GM12878 (cell line): ENCODE measurements at regions not wholly inside any gene's neighbourhood (a gene's known extent, or its start where the extent isn't known, plus 50 kb on each side); places are given as distances from the start of the nearest gene placed in this dataset.

Source experiments
- ATAC-seq: fragments of 200-7000 bp; cut with Tn5 transposase; 3 replicates; pipeline ENCODE4 v1.9.1; 2020; ENCODE audit warnings: mild to moderate bottlenecking, moderate library complexity
- BruUV-seq: library from RNA; stranded (reverse); fragments of 400-500 nt; replicated peaks from 2 replicates; lab custom pipeline; 2021; lab: Mats Ljungman, UMichigan
- CTCF ChIA-PET: fragments of 300-600 bp; sonication (Branson Sonifier 250); formaldehyde crosslinking; extraction: SDS; loops from one replicate; lab custom pipeline; 2021; ENCODE audit warnings: inconsistent platforms; lab: Yijun Ruan, JAX
- POLR2A ChIA-PET: fragments of 350-600 bp; formaldehyde crosslinking; extraction: SDS; loops from one replicate; lab custom pipeline; 2021; ENCODE audit warnings: inconsistent platforms; lab: Charles Lee
- RAD21 ChIA-PET: fragments of 300-600 bp; sonication (Branson Sonifier 250); formaldehyde crosslinking; loops from one replicate; lab custom pipeline; 2023; ENCODE audit warnings: antibody characterized with exemption; ENCODE audit not compliant: unreplicated experiment; lab: Charles Lee
- SMC1A ChIA-PET: fragments of 300-600 bp; sonication (Branson Sonifier 250); formaldehyde crosslinking; loops from one replicate; lab custom pipeline; 2023; ENCODE audit not compliant: unreplicated experiment, uncharacterized antibody; lab: Charles Lee
- DNase-seq: peaks from one replicate; pipeline ENCODE4 v3.0.0-alpha.2; 2011; ENCODE audit warnings: low read depth, low spot score
- FAIRE-seq: peaks from 3 replicates; lab custom pipeline; 2011; peaks lifted over from hg19 to GRCh38; lab: Jason Lieb, UNC
- H2AFZ ChIP-seq: 2 replicates; pipeline ENCODE4 v1.6.0; 2011; ENCODE audit warnings: low read depth, low read length, control low read depth; ENCODE audit not compliant: control insufficient read depth
- H3K27ac ChIP-seq: 2 replicates; pipeline ENCODE4 v1.5.1; 2011; ENCODE audit warnings: control low read depth; ENCODE audit not compliant: control insufficient read depth, insufficient read depth
- H3K27me3 ChIP-seq, 2 experiments: replicated peaks in 1 of 2; 2 replicates each; pipeline versions ENCODE4 v1.6.0 to v1.6.1; 2011; ENCODE audit warnings: low read length in 1 of 2; ENCODE audit not compliant: control insufficient read depth in 2 of 2, insufficient read depth in 2 of 2
- H3K36me3 ChIP-seq, 2 experiments: 2 replicates each; pipeline ENCODE4 v1.5.1; 2011; ENCODE audit warnings: low read length in 1 of 2; ENCODE audit not compliant: control insufficient read depth in 2 of 2, insufficient read depth in 2 of 2
- H3K4me1 ChIP-seq: 2 replicates; pipeline ENCODE4 v1.6.1; 2011; ENCODE audit warnings: mild to moderate bottlenecking, low read length, moderate library complexity, mixed read lengths; ENCODE audit not compliant: control insufficient read depth, insufficient read depth
- H3K4me2 ChIP-seq: 2 replicates; pipeline ENCODE4 v1.6.0; 2011; ENCODE audit warnings: control low read depth; ENCODE audit not compliant: control insufficient read depth, insufficient read depth
- H3K4me3 ChIP-seq: fragments of 200-600 bp; sonication (generic); 2 replicates; pipeline ENCODE4 v1.5.1; 2016
- H3K79me2 ChIP-seq: 2 replicates; pipeline ENCODE4 v1.6.0; 2011; ENCODE audit warnings: low read length; ENCODE audit not compliant: control insufficient read depth, insufficient read depth
- H3K9ac ChIP-seq: 2 replicates; pipeline ENCODE4 v1.8.0; 2011; ENCODE audit warnings: low read length, control low read depth, mixed read lengths; ENCODE audit not compliant: control insufficient read depth, insufficient read depth
- H3K9me3 ChIP-seq: replicated peaks from 3 replicates; pipeline ENCODE4 v1.5.1; 2011; ENCODE audit warnings: mild to moderate bottlenecking, low read length; ENCODE audit not compliant: control insufficient read depth, insufficient read depth
- H4K20me1 ChIP-seq: 2 replicates; pipeline ENCODE4 v1.6.0; 2011; ENCODE audit not compliant: control insufficient read depth, insufficient read depth
- KAT2A ChIP-seq: conservative IDR thresholded peaks from 2 replicates; pipeline ENCODE4 v1.6.1; 2011; ENCODE audit warnings: low read depth, low read length; ENCODE audit not compliant: control insufficient read depth
- MYC ChIP-seq: IDR thresholded peaks from 2 replicates; pipeline ENCODE4 v1.6.1; 2011; ENCODE audit warnings: mild to moderate bottlenecking, low read length, moderate library complexity, inconsistent platforms; ENCODE audit not compliant: insufficient read depth, insufficient replicate concordance, insufficient read length, severe bottlenecking
- NFIC ChIP-seq: IDR thresholded peaks from 2 replicates; pipeline ENCODE4 v1.6.1; 2012; ENCODE audit warnings: low read depth, mild to moderate bottlenecking, inconsistent platforms, low read length, moderate library complexity
- PAX8 ChIP-seq: fragments of 450-650 bp; IDR thresholded peaks from 2 replicates; pipeline ENCODE4 v1.6.1; 2017; ENCODE audit warnings: mild to moderate bottlenecking, moderate library complexity
- RAD51 ChIP-seq: fragments of 450-650 bp; IDR thresholded peaks from 2 replicates; pipeline ENCODE4 v1.6.1; 2016; ENCODE audit warnings: moderate library complexity, mild to moderate bottlenecking, inconsistent platforms
- RBBP5 ChIP-seq: fragments of 200-600 bp; sonication (generic); conservative IDR thresholded peaks from 2 replicates; pipeline ENCODE4 v1.6.1; 2016
- RELA ChIP-seq: fragments of 450-650 bp; IDR thresholded peaks from 2 replicates; pipeline ENCODE4 v1.8.0; 2014; ENCODE audit warnings: borderline replicate concordance; ENCODE audit not compliant: partially characterized antibody
- RUNX3 ChIP-seq: IDR thresholded peaks from 2 replicates; pipeline ENCODE4 v1.6.1; 2012; ENCODE audit warnings: low read length, inconsistent platforms
- SMAD5 ChIP-seq: IDR thresholded peaks from 2 replicates; pipeline ENCODE4 v1.6.1; 2016; ENCODE audit warnings: antibody characterized with exemption, low read depth
- TARDBP ChIP-seq: IDR thresholded peaks from 2 replicates; pipeline ENCODE4 v1.6.1; 2016; ENCODE audit warnings: borderline replicate concordance
- TBL1XR1 ChIP-seq: IDR thresholded peaks from 2 replicates; pipeline ENCODE4 v1.6.1; 2012; ENCODE audit warnings: low read depth, low read length, improper control_type of control experiment
- YBX1 ChIP-seq: fragments of 450-650 bp; IDR thresholded peaks from 2 replicates; pipeline ENCODE4 v1.6.1; 2016; ENCODE audit warnings: antibody characterized with exemption
- WGBS: methylation state at CpG from one replicate; pipeline ENCODE4 v1.1.6; 2016; ENCODE audit warnings: low lambda C conversion rate; ENCODE audit not compliant: insufficient replicate concordance, insufficient coverage; ENCODE audit errors: missing lambda C conversion rate; 5-methylcytosine and 5-hydroxymethylcytosine counted together
- in situ Hi-C: fragments of 300-500 bp; cut with MboI; formaldehyde crosslinking; loops from 9 replicates; pipeline ENCODE4 v1.14.3; 2018; ENCODE audit warnings: mixed read lengths
- intact Hi-C: fragments of 100-400 bp; cut with micrococcal nuclease; formaldehyde crosslinking; loops from one replicate; pipeline ENCODE4 v1.14.2; 2022; ENCODE audit not compliant: unreplicated experiment
- TF ChIP-seq, protein P1 (sequence below): fragments of 450-650 bp; IDR thresholded peaks from 2 replicates; pipeline ENCODE4 v1.6.1; 2018; ENCODE audit warnings: mild to moderate bottlenecking, low read depth, moderate library complexity; ENCODE audit not compliant: partially characterized antibody

DNA sequence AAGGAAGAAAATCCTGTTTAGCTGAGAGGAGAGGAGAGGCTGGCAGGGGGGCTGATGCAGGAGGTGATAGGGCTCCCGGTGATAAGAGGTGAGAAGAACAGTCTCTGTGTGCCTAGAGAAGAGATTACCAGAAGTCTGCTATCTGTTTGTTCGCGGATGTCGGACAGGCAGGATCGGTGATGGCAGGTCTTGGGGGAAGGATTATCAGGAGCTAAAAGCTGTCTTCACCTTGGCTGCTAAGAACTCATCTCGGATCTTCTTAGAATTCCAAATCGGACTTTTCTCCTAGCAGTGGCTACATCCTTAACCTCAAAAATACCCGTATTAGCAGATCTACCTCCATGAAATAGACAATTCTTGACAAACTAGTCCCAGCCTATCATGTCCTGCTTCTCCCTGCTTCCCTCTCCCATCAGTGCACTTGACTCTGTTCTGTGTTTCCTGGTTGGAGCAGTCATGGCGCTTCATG lies 282.1 kb upstream of the TRIB2 start (continued):
- TF ChIP-seq, protein P1, sequence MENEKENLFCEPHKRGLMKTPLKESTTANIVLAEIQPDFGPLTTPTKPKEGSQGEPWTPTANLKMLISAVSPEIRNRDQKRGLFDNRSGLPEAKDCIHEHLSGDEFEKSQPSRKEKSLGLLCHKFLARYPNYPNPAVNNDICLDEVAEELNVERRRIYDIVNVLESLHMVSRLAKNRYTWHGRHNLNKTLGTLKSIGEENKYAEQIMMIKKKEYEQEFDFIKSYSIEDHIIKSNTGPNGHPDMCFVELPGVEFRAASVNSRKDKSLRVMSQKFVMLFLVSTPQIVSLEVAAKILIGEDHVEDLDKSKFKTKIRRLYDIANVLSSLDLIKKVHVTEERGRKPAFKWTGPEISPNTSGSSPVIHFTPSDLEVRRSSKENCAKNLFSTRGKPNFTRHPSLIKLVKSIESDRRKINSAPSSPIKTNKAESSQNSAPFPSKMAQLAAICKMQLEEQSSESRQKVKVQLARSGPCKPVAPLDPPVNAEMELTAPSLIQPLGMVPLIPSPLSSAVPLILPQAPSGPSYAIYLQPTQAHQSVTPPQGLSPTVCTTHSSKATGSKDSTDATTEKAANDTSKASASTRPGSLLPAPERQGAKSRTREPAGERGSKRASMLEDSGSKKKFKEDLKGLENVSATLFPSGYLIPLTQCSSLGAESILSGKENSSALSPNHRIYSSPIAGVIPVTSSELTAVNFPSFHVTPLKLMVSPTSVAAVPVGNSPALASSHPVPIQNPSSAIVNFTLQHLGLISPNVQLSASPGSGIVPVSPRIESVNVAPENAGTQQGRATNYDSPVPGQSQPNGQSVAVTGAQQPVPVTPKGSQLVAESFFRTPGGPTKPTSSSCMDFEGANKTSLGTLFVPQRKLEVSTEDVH = no peak
- no peak for TF ChIP-seq YBX1
- TF ChIP-seq RAD51 = no peak
- TF ChIP-seq TARDBP = no peak
- no peak for TF ChIP-seq MYC

GRCh38 chr2:12435430-12436222 lies 281.1 kb upstream of the TRIB2 start:
- no TSS peak for BruUV-seq
- RAD21 ChIA-PET = no interaction called here

More at GRCh38 chr2:12435430-12436222, 281.1 kb upstream of the TRIB2 start:
- CTCF ChIA-PET = no interaction called here
- no peaks in the 10 kb centered on the region for H4K20me1 ChIP-seq
- no peak overlapping the region for H3K4me2 ChIP-seq
- intact Hi-C loops (no loop called here), in situ Hi-C loops (no loop called here)
- no peaks in the 10 kb centered on the region for H3K4me1 ChIP-seq
- SMC1A ChIA-PET = interaction anchor here (0.6 to 1.4 kb wide), 2 partner anchors 117 to 1360 kb away, joined by 3 read pairs; no protein-coding TSS in a partner anchor
- POLR2A ChIA-PET = interaction anchor here (0.5 kb wide), 1 partner anchor 504 kb away, joined by 5 read pairs; no protein-coding TSS in a partner anchor
- no peak overlapping the region for H2AFZ ChIP-seq
- ATAC-seq = no peak
- H3K9me3 ChIP-seq = no peaks in the 10 kb centered on the region
- 80% methylated on average over 9 of the region's 9 CpGs for WGBS
- H3K9ac ChIP-seq = no peak overlapping the region
- H3K36me3 ChIP-seq = no peaks in the 10 kb centered on the region
- DNase-seq = no peak
- TF ChIP-seq NFIC = no peak
- TF ChIP-seq PAX8 = no peak
- TF ChIP-seq RBBP5 = no peak
- TF ChIP-seq SMAD5 = no peak
- no peak for TF ChIP-seq RUNX3
- TF ChIP-seq TBL1XR1 = no peak
- no peak for TF ChIP-seq RELA
- no peak for TF ChIP-seq KAT2A
- TF ChIP-seq, all 136 proteins: peak for 0
- Histone ChIP-seq H3K27ac (no peak overlapping the region), H3K4me3 (no peak overlapping the region), H3K27me3 (no peaks in the 10 kb centered on the region), H3K79me2 (no peaks in the 10 kb centered on the region)
- no peak for FAIRE-seq
